G401.6 (cell line): ENCODE measurements at regions not wholly inside any gene's neighbourhood (a gene's known extent, or its start where the extent isn't known, plus 50 kb on each side); places are given as distances from the start of the nearest gene placed in this dataset.
"Not testable (repeated sequence)": the region's sequence is repeated elsewhere in the genome, so short reads cannot be mapped to it uniquely, and the experiment has no call there.

ENCODE experiments used
- FAIRE-seq: peaks from 2 replicates; lab custom pipeline; 2012; peaks lifted over from hg19 to GRCh38; lab: Jason Lieb, UNC

DNA sequence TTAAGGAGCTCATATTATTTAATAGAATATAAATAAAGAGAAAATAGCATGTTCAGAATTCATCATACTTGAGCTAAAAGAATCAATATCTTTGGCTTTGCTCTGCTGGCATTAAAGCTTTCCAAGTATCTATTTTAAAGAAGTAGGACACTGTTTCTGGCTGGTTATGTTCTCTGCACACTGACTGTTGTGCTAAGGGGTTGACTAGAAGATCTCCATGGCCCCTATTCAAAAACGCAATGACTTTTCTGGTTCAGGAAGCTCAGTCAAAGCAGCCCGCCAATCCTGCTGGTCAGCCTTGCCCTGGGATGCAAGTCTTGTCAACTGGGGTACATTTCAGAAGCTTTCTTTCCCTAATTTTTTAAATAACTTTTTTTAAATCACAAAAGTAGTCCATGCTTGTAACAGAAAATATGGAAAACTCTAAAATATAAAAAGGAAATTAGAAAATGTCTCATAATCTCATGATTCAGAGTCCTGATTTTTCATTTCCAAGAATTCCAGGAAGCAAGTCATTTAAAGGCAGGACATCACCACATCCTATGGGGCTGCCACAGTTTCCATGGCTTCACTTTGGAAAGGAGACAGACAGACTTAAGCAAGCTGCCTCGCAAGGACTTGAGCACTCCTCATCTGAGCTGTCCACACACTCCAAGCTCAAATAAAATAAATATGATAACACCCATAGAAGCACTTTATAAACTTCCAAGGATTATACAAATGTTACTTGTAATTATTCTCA, 195.1 kb downstream of the TXNL1 start:
- FAIRE-seq: no peak

DNA sequence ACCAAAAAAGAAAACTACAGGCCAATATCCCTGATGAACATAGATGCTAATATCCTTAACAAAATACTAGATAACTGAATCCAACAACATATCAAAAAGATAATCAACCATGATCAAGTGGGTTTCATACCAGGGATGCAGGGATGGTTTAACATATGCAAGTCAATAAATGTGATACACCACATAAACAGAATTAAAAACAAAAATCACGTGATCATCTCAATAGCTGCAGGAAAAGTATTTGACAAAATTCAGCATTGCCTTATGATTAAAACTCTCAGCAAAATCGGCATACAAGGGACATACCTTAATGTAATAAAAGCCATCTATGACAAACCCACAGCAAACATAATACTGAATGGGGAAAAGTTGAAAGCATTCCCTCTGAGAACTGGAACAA, 199.9 kb downstream of the TXNL1 start:
- FAIRE-seq: not testable (repeated sequence)

DNA sequence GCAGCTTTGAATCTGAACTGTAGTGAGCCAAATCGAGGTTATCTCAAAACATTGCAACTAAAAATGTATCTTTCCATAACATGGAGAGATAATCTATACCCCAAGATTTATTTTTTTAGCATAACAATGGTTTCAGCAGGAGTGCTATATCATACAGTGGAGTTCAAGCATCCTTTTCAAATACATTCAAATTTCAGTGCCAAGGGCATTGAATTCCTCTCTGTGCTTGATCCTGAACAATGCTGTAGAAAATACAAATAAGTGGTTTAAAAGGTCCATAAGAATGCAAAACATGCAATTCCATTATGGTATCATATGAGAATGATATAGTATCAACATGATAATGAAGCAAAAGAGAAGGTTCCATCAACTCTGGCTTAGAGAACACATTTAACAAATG, 201.7 kb downstream of the TXNL1 start:
- no peak for FAIRE-seq

DNA sequence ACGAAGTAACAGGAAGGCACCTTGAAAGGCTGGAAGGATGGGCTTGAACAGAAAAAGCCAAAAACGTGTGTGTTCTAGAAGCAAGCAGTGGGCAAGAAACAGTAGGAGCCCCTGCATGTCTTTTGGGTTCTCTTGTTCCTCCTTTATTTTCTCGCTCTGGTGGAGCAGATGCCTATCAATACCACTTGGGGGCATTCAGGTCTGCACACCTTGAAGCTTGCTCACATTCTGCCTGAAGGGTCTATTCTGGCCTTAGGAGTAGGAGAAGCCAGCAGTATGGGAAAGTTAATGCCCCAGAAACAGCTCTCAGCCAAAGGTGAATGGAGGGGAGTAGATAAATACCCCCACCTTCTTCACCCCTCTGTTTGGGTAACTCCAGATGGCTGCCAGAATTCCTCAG, 204.5 kb downstream of the TXNL1 start:
- FAIRE-seq: no peak

DNA sequence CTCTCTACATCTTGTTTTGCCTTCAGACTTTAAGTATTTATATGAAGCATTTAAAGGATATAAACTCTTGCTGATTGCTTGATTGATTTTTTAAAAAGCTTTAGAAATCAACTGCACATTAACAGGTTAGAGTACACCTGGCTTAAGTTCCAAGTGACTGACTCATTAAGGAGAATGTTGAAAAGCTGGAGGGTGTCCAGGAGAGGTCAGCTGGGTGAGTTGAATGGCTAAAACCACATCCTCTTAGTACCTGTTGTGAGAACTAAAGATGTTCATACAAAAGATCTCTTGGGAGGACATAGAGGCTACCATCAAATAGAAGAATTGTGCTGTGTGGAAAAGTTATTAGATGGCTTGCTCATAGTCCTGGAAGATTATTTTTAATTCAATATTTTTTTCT, 206.8 kb downstream of the TXNL1 start:
- no peak for FAIRE-seq

DNA sequence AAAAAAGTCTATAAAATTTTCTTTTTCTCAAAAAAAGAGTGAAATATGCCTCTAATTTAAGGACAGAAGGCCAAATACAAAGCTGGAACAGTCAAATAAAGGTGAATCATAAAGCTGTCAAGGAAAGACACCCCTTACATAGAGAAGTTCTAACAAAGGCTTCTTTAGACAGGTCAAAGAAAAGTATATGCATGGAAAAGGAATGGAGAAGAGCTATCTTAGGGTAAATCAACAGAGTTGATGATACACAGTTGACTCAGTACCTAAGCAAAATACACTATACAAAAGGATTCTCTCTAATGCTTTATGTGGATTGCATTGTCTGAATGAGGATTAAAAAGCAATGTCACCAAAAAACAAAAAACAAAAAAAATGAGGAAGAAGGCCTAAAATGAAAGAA, 214.8 kb downstream of the TXNL1 start:
- no peak for FAIRE-seq

DNA sequence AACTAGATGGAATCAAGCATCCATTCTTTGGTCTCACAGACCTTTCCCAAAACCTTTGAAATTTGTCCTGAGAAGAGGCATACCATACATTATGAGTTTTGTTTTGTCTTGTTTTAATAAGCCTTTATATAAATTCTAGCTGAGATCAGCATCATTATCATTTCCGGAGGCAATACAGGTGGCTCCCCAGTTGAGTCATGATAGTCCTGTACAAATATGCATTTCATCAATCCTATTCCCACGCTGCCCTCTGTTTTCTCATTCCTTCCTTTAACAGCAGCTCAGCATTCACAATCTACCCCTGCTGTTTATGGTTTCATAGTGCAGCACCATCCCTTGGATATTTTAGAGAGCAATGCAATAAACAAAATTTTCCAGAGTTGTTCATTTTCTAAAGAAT, 216.7 kb downstream of the TXNL1 start:
- FAIRE-seq: no peak

DNA sequence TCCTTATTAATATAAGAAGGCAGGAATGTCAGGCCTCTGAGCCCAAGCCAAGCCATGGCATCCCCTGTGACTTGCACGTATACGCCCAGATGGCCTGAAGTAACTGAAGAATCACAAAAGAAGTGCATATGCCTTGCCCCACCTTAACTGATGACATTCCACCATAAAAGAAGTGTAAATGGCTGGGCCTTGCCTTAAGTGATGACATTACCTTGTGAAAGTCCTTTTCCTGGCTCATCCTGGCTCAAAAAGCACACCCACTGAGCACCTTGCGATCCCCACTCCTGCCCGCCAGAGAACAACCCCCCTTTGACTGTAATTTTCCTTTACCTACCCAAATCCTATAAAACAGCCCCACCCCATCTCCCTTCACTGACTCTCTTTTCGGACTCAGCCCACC, 217.5 kb downstream of the TXNL1 start:
- not testable (repeated sequence) for FAIRE-seq

DNA sequence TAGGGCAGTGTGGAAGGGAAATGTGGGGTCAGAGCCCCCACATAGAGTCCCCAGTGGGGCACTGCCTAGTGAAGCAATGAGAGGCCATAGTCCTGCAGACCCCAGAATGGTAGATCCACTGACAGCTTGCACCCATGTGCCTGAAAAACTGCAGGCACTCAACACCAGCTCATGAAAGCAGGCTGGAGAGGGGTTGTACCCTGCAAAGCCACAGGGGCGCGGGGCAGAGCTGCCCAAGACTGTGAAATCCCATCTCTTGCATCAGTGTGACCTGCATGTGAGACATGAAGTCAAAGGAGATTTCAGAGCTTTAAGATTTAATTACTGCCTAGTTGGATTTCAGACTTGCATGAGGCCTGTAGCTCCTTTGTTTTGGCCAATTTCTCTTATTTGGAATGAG, 224.0 kb downstream of the TXNL1 start:
- no peak for FAIRE-seq

DNA sequence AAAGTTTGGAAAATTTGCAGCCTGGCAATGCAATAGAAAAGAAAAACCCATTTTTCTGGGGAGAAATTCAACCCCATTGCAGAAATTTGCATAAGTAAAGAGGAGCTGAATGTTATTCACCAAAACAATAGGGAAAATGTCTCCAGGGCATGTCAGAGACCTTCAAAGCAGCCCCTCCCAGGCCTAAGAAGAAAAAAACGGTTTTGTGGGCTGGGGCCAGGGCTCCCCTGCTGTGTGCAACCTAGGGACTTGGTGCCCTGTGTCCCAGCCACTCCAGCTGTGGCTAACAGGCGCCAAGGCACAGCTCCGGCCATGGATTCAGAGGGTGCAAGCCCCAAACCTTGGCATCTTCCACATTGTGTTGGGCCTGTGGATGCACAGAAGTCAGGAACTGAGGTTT, 224.5 kb downstream of the TXNL1 start:
- no peak for FAIRE-seq

DNA sequence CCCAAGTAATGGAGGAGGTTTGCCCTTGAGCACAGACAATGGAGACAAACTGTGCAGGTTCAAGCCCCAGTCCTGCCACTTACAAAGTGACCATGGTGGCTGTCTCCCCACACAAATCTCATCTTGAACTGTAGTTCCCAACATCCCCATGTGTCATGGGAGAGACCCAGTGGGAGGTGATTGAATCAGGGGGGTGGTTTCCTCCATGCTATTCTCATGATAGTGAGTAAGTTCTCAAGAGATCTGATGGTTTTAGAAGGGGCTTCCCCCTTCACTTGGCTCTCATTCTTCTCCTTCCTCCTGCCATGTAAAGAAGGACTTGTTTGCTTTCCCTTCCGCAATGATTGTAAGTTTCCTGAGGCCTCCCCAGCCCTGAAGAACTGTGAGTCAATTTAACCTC, 225.4 kb downstream of the TXNL1 start:
- no peak for FAIRE-seq

DNA sequence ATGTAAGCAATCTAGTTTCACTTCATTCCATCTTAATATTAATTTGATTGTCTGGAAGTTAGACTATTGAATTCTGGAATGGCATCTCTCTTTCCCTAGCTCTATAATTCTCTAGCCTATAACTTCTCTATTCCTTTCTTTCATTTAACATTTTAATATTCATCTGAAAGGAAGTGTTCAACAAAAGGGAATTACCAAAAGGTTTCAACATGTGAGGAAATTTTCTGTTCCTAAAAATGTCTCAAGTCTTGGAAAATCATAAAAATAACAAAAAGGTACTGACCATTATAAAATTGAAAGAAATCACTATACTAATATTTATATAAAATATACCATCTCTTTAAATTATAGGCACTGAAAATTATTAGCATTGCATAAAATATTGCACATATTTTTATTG, 228.7 kb downstream of the TXNL1 start:
- no peak for FAIRE-seq

DNA sequence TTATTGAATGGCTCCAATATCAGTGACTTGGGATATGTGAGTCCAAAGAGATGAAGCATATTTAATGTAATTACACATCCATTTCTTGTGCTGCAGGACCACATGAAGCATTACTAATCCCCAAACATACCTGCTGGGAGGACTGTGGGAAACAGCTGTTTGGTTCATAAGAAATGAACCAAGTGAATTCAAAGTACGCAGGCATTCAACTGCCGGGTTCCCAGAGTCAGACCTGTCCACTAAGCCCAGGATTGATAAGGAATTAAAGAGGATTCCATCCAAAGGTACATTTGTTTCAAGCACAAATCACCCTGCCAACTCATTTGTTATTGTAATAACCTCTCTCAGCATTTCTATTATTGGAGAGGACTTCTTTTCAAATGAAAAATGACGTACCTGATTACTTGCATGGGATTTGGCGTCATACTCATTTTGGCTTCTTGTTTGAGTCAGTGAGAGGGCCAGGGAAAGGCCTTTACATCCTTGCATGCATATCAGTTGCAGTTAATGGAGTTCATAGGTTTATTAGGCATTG, 230.7 kb downstream of the TXNL1 start:
- no peak for FAIRE-seq

DNA sequence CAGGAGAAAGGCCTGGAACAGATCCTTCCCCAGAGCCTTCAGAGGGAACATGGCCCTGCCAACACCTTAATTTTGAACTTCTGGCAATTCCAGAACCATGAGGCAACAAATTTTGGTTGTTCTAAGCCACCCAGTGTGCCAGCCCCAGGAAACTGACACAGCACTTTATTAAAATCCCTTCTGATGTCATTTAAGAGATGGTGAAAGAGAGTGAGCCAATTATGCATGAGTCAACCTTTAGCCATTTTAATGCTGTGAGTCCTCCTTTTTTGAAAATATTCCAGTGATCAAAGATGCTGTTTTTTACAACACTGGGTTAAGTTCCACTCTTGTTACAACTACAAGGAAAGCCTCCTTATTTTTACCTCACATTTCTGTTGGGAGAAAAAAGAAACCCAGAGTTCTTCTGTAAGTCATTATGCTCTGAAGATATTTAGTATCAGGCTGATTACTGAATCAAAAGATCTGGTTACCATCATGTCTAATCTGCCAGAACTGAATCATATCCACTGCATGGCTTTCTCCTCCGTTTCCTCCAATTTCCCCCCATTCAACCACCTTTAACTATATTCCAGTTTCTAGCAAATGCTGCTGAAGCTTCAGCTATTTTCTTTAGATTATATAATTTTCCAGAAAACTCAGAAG, 235.4 kb downstream of the TXNL1 start:
- no peak for FAIRE-seq

DNA sequence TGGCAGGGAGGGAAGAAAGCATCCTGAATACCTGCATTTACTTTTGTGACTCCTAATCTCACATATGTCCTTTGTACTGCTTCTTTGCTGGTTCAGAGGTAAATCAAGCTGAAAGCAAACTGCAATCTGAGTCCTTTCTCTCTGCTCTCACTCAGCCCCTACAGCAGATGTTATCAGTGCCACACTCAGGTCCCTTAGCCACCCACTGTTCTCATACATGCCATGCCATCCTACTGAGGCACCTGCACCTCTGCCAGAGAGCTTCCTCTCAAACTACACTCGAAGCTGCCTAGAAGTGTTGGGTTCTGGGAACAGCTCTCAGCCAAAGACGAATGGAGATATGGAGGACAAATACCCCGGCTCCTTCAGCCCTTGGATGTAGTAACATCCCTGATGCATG, 244.5 kb downstream of the TXNL1 start:
- no peak for FAIRE-seq

DNA sequence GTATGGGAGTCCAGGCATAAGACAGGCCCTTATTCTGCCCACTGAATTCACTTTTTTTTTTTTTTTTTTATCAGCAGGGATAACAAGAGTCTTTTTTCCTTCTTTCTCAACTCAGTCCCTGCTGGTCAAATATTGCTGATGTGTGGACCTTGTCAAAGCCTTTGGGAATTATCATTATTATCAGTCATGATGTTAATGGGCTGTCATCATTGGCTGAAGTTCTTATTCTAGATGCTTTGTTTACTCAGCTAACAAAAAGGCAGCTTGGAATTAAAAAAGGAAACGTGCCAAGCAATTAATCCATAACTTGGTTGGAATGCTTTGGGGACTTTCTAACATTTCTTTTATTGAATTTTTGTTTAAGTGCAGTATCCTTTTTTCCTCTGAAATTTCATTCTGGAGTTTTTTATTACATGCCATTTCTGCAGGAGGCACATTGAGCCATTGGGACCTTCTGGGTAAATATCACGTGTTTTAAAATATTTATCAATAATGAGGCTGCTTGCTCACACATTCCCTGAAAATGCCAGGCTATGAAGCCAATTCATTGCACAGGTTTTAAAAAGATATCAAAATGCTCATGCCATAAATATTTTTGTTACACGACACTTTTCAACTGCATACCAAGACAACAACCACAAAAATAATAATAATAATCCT, 246.3 kb downstream of the TXNL1 start:
- no peak for FAIRE-seq

DNA sequence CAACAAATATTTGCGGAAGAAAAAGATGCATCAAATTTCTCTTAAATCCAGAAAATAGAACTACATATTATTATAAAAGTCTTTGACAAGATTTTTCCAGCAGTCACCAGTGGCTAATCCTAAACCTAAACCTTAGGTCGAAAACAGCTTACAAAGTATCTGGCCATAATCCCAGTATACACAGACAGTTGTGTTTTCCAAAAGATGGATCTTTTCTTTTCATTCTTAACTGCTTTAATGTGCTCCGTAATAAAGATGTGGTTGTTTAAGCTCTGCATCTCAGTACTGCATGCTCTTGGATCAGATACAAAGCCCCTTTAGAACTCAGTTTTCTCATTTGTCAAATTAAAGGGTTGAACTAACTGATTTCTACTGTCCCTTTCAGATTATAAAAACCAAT, 247.8 kb downstream of the TXNL1 start:
- FAIRE-seq: no peak

DNA sequence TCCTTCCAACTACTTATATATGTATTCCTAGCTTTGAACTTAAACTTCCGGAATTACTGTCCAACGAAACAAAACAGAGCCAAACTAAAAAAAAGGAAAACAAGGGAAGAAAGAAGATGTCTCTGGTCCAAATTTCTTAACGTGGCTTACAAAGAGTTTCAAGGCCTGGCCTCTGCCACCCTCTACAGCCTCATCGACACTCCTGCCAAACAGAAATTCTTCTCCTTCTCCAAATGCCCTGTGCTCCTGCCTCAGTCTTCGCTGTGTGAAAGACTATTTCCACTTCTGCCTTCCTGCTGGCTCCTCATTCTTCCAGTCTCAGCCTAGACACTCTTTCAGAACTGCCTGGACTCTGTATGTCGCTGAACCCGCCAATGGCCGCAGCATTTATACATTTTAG, 249.2 kb downstream of the TXNL1 start:
- no peak for FAIRE-seq

DNA sequence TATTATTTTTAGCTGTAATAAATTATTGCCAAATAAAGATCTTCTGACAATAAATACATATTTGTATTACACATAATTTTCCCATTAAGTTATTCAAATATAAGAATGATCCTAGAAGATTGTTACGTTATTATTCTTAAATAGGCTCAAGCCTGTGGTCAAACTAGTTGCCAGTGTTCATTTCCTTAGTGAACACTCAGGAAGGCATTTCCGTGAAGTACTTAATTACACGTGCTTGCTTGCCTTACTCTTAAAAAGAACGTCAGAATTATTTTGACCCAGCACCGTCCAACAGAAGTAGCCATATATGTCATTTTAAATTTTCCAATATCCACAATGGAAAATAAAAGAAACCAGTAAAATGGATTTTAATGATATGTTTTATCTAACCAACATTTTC, 249.8 kb downstream of the TXNL1 start:
- no peak for FAIRE-seq

DNA sequence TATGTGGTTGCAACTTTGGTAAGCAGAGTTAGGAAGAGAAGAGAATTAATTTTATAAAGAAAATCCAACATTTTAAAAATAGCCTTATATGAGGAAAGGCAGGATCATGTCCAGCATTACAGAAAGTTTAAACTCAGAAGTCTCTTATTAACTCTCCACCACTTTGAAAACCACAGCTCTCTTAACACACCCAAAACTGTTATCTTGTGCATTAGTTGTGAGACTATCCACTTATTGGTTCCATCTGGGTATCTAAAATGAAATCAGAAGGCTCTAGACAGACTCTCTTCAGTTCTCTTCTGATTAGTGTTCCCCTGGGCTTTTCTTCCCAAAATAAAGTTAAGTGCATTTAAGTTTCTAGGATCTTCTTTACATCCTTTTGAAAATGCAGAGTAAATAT, 251.5 kb downstream of the TXNL1 start:
- FAIRE-seq: no peak

DNA sequence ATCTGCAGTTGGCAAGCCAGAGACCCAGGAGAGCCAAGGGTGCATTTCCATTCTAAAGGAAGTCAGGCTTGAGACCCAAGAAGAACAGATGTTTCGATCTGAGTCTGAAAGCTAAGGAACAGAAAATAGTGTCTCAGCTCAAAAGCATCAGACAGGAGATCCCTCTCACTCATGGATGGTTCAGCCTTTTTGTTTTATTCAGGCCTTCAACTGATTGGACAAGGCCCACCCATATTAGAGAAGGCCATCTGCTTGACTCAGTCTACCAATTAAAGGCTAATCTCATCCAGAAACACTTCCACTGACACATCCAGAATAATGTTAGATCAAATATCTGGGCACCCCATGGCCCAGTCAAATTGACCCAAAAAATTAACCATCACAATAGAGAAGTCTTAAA, 255.0 kb downstream of the TXNL1 start:
- FAIRE-seq: no peak

DNA sequence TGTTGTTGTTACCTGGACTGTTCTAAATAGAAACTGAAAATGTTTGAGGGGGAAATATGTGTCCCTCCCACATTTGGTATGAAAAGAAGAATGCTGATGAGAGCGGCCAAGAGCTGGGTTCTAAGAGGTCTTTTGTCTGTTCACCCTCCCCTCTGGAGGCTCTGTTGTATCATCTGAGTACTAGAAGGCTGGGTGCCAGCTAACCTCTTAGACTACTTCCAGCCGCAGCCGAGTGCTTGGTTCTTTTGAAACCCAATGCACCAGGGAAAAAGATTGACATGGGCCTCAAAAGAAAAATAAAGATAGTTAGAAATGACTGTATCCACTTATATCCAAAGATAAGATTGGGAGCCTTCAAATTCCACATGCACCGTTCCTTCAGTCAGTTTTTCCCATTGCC, 255.9 kb downstream of the TXNL1 start:
- no peak for FAIRE-seq

DNA sequence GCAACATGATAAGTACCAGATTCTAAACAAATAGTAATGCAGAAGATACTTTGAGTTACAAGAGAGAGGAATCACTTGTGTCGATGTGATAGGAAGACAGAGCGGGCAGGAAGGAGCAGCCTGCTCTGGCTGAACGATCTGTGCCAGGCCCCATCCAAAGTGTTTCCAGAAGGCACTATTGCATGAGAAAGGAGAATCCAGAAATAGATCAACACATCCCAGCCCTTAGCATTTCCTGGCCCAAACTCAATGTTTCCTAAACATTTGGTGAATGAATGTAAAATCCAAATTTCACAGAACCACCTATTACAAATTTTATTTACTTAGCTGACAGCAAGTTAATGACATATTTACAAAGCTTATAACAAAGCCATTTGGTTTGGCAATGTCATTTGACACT, 257.2 kb downstream of the TXNL1 start:
- no peak for FAIRE-seq

DNA sequence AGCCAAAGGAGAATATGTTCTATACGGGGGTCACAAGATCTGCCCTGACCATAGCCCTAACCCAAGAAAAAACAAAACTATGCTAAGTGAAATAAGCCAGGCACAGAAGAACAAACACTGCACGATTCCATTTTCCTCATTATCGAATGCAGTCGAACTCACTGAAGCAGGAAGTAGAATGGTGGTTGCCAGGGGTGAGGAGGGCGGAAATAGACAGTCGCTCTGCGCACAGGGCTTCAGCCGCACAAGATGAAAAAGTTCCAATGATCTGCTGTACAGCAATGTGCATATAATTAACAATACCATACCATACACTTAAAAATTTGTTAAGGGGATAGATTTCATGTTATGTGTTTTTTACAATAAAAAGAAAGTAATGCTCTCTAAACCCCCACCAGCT, 257.7 kb downstream of the TXNL1 start:
- FAIRE-seq: no peak
